ENCODE measurements at regions not wholly inside any gene's neighbourhood (a gene's known extent, or its start where the extent isn't known, plus 50 kb on each side); places are given as distances from the start of the nearest gene placed in this dataset.
"Not testable (repeated sequence)": the region's sequence is repeated elsewhere in the genome, so short reads cannot be mapped to it uniquely, and the experiment has no call there.

DNA sequence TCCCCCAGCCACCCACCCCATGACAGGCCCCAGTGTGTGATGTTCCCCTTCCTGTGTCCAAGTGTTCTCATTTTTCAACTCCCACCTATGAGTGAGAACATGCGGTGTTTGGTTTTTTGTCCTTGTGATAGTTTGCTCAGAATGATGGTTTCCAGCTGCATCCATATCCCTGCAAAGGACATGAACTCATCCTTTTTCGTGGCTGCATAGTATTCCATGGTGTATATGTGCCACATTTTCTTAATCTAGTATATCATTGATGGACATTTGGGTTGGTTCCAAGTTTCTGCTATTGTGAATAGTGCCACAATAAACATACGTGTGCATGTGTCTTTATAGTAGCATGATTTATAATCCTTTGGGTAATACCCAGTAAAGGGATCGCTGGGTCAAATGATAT lies 273.0 kb downstream of the TEX29 start:
- TF ChIP-seq, protein P1, sequence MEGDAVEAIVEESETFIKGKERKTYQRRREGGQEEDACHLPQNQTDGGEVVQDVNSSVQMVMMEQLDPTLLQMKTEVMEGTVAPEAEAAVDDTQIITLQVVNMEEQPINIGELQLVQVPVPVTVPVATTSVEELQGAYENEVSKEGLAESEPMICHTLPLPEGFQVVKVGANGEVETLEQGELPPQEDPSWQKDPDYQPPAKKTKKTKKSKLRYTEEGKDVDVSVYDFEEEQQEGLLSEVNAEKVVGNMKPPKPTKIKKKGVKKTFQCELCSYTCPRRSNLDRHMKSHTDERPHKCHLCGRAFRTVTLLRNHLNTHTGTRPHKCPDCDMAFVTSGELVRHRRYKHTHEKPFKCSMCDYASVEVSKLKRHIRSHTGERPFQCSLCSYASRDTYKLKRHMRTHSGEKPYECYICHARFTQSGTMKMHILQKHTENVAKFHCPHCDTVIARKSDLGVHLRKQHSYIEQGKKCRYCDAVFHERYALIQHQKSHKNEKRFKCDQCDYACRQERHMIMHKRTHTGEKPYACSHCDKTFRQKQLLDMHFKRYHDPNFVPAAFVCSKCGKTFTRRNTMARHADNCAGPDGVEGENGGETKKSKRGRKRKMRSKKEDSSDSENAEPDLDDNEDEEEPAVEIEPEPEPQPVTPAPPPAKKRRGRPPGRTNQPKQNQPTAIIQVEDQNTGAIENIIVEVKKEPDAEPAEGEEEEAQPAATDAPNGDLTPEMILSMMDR (IDR thresholded peaks at IDR 0.05) = not testable (repeated sequence)
- TF ChIP-seq ZFX (IDR thresholded peaks at IDR 0.05; ENCODE audit: borderline replicate concordance) = not testable (repeated sequence)
